Left lung (tissue), 4 donors: ENCODE measurements at regions not wholly inside any gene's neighbourhood (a gene's known extent, or its start where the extent isn't known, plus 50 kb on each side); places are given as distances from the start of the nearest gene placed in this dataset.

ENCODE experiments used
- ATAC-seq: fragments of 200-7000 bp; cut with Tn5 transposase; one replicate; pipeline ENCODE4 v1.9.1; 2020; ENCODE audit warnings: moderate library complexity
- DNase-seq, 4 donors: peaks; one replicate each; pipeline ENCODE4 v3.0.0-alpha.2; 2013 to 2020
- H3K27ac ChIP-seq, 2 donors: fragments of 200-600 bp; sonication (generic) in 1 of 2; one replicate each; pipeline versions ENCODE4 v1.5.0 to v1.8.0; 2020 to 2021
- H3K27me3 ChIP-seq, 2 donors: fragments of 200-600 bp; sonication (generic) in 1 of 2; one replicate each; pipeline versions ENCODE4 v1.5.0 to v1.8.0; 2020 to 2021
- H3K36me3 ChIP-seq, 2 donors: fragments of 200-600 bp; sonication (generic) in 1 of 2; one replicate each; pipeline versions ENCODE4 v1.5.0 to v1.8.0; 2020 to 2021
- H3K4me1 ChIP-seq, 2 donors: fragments of 200-600 bp; one replicate each; pipeline ENCODE4 v1.8.0; 2021
- H3K4me3 ChIP-seq, 2 donors: fragments of 200-600 bp; sonication (generic) in 1 of 2; one replicate each; pipeline versions ENCODE4 v1.5.0 to v1.8.0; 2020 to 2021; ENCODE audit warnings: mild to moderate bottlenecking in 1 of 2
- H3K9me3 ChIP-seq, 2 donors: fragments of 200-600 bp; sonication (generic) in 1 of 2; one replicate each; pipeline versions ENCODE4 v1.5.0 to v1.8.0; 2020 to 2021
- intact Hi-C, 2 donors: fragments of 100-400 bp; cut with DNase I; formaldehyde crosslinking; loops; one replicate each; pipeline versions ENCODE4 v1.11.2 to v1.14.2; 2022
- TF ChIP-seq, protein P1 (sequence below), 2 donors: fragments of 200-600 bp; sonication (generic) in 1 of 2; IDR thresholded peaks; one replicate each; pipeline versions ENCODE4 v1.5.0 to v1.8.0; 2021; ENCODE audit warnings: antibody characterized with exemption in 2 of 2
- donor health status: DM: no; HTN: yes; CAD: no.
- donor health status: DM: no; HTN: no; CAD: no.

DNA sequence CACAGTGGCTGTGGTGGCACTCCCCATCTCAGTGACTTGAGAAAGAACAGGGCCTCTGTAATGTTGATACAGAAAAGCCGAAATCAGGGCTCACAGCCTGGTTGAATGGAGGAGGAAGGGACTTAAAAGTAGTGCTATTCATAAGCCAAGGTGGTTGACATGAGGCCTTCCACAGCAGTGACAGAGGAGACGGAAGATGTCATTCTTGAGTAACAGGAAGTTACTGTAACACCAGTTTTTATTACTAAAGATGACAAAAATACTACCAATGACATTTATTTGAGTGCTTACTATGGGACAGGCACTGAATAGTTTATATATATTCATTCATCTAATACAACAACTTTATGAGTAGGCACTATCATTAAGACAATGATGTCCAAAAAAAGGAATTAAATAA lies 52.8 kb upstream of the GNG12 start:
- Histone ChIP-seq H3K36me3 (no peaks in the 10 kb centered on the region), H3K27ac (no peak overlapping the region), H3K9me3 (no peaks in the 10 kb centered on the region), H3K4me3 (no peak overlapping the region), H3K27me3 (no peaks in the 10 kb centered on the region), H3K4me1 (no peaks in the 10 kb centered on the region)
- ATAC-seq (no peak), DNase-seq (no peak)
- TF ChIP-seq, protein P1, sequence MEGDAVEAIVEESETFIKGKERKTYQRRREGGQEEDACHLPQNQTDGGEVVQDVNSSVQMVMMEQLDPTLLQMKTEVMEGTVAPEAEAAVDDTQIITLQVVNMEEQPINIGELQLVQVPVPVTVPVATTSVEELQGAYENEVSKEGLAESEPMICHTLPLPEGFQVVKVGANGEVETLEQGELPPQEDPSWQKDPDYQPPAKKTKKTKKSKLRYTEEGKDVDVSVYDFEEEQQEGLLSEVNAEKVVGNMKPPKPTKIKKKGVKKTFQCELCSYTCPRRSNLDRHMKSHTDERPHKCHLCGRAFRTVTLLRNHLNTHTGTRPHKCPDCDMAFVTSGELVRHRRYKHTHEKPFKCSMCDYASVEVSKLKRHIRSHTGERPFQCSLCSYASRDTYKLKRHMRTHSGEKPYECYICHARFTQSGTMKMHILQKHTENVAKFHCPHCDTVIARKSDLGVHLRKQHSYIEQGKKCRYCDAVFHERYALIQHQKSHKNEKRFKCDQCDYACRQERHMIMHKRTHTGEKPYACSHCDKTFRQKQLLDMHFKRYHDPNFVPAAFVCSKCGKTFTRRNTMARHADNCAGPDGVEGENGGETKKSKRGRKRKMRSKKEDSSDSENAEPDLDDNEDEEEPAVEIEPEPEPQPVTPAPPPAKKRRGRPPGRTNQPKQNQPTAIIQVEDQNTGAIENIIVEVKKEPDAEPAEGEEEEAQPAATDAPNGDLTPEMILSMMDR (IDR thresholded peaks at IDR 0.05), result no peak
- intact Hi-C loops, result no loop called here

DNA sequence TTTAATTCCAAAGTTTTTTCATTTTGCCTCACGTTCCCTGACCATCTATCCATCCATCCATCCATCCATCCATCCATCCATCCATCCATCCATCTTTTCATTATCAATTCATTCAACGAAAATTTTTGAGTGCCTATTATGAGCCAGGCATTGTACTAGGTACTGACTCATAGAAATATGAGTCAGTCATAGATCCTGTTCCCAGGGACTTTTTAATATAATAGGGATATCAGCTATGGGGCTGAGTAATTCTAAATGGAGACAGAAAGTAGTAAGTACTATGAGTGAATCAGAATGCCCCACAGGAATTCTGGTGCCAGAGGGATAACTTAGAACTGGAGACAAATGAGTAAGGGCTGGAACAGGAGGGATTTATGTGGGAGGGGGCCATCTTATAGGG lies 49.8 kb upstream of the GNG12 start:
- TF ChIP-seq, protein P1 (IDR thresholded peaks at IDR 0.05), result no peak
- Histone ChIP-seq H3K4me3 (no peak overlapping the region), H3K4me1 (no peaks in the 10 kb centered on the region), H3K9me3 (no peaks in the 10 kb centered on the region), H3K36me3 (no peaks in the 10 kb centered on the region), H3K27me3 (no peaks in the 10 kb centered on the region), H3K27ac (no peak overlapping the region)
- intact Hi-C loops, result no loop called here
- ATAC-seq (peak; percentile 52), DNase-seq (no peak)
